ENCODE measurements at regions not wholly inside any gene's neighbourhood (a gene's known extent, or its start where the extent isn't known, plus 50 kb on each side); places are given as distances from the start of the nearest gene placed in this dataset.

- no peak for ATAC-seq (ENCODE audit: low read depth)
- no peaks in the 10 kb centered on the region for H3K36me3 ChIP-seq (ENCODE audit: low read depth)
- H3K4me1 ChIP-seq (ENCODE audit: insufficient read depth, poor library complexity, severe bottlenecking), result no peaks in the 10 kb centered on the region
- DNase-seq (ENCODE audit: low spot score), result no peak
- TF ChIP-seq CTCF (IDR thresholded peaks at IDR 0.05; ENCODE audit: poor library complexity, severe bottlenecking), result no peak
- H3K27me3 ChIP-seq (ENCODE audit: insufficient read depth, poor library complexity, severe bottlenecking), result no peaks in the 10 kb centered on the region
- H3K27ac ChIP-seq (ENCODE audit: poor library complexity, severe bottlenecking), result no peak overlapping the region
- no peaks in the 10 kb centered on the region for H3K9me3 ChIP-seq (ENCODE audit: severe bottlenecking)
- no peak overlapping the region for H3K4me3 ChIP-seq (ENCODE audit: severe bottlenecking)
Measured at GRCh38 chr12:126112849-126113248, 1047.6 kb downstream of the AACS start.

GRCh38 chr12:126114441-126114840 lies 1049.2 kb downstream of the AACS start:
- TF ChIP-seq CTCF (IDR thresholded peaks at IDR 0.05; ENCODE audit: poor library complexity, severe bottlenecking), result no peak
- Histone ChIP-seq H3K36me3 (ENCODE audit: low read depth) (no peaks in the 10 kb centered on the region), H3K27me3 (ENCODE audit: insufficient read depth, poor library complexity, severe bottlenecking) (no peaks in the 10 kb centered on the region), H3K9me3 (ENCODE audit: severe bottlenecking) (no peaks in the 10 kb centered on the region), H3K4me1 (ENCODE audit: insufficient read depth, poor library complexity, severe bottlenecking) (no peaks in the 10 kb centered on the region), H3K27ac (ENCODE audit: poor library complexity, severe bottlenecking) (no peak overlapping the region), H3K4me3 (ENCODE audit: severe bottlenecking) (no peak overlapping the region)
- DNase-seq (ENCODE audit: low spot score) (no peak), ATAC-seq (ENCODE audit: low read depth) (no peak)

GRCh38 chr12:126117502-126117901 lies 1052.3 kb downstream of the AACS start:
- DNase-seq (ENCODE audit: low spot score), result no peak
- no peak for ATAC-seq (ENCODE audit: low read depth)
- H3K36me3 ChIP-seq (ENCODE audit: low read depth), result no peaks in the 10 kb centered on the region
- no peak for TF ChIP-seq CTCF (IDR thresholded peaks at IDR 0.05; ENCODE audit: poor library complexity, severe bottlenecking)
- H3K27ac ChIP-seq (ENCODE audit: poor library complexity, severe bottlenecking), result no peak overlapping the region
- H3K4me1 ChIP-seq (ENCODE audit: insufficient read depth, poor library complexity, severe bottlenecking), result no peaks in the 10 kb centered on the region
- H3K4me3 ChIP-seq (ENCODE audit: severe bottlenecking), result no peak overlapping the region
- no peaks in the 10 kb centered on the region for H3K27me3 ChIP-seq (ENCODE audit: insufficient read depth, poor library complexity, severe bottlenecking)
- H3K9me3 ChIP-seq (ENCODE audit: severe bottlenecking), result no peaks in the 10 kb centered on the region

GRCh38 chr12:126139355-126139754 lies 1074.1 kb downstream of the AACS start:
- no peak for TF ChIP-seq CTCF (IDR thresholded peaks at IDR 0.05; ENCODE audit: poor library complexity, severe bottlenecking)
- Histone ChIP-seq H3K36me3 (ENCODE audit: low read depth) (no peaks in the 10 kb centered on the region), H3K9me3 (ENCODE audit: severe bottlenecking) (peaks cover 7% of the 10 kb centered on the region), H3K4me3 (ENCODE audit: severe bottlenecking) (no peak overlapping the region), H3K27me3 (ENCODE audit: insufficient read depth, poor library complexity, severe bottlenecking) (no peaks in the 10 kb centered on the region), H3K27ac (ENCODE audit: poor library complexity, severe bottlenecking) (no peak overlapping the region), H3K4me1 (ENCODE audit: insufficient read depth, poor library complexity, severe bottlenecking) (no peaks in the 10 kb centered on the region)
- DNase-seq (ENCODE audit: low spot score), result no peak
- no peak for ATAC-seq (ENCODE audit: low read depth)

GRCh38 chr12:126144603-126145002 lies 1079.4 kb downstream of the AACS start:
- Histone ChIP-seq H3K9me3 (ENCODE audit: severe bottlenecking) (no peaks in the 10 kb centered on the region), H3K27ac (ENCODE audit: poor library complexity, severe bottlenecking) (no peak overlapping the region), H3K27me3 (ENCODE audit: insufficient read depth, poor library complexity, severe bottlenecking) (no peaks in the 10 kb centered on the region), H3K36me3 (ENCODE audit: low read depth) (no peaks in the 10 kb centered on the region), H3K4me1 (ENCODE audit: insufficient read depth, poor library complexity, severe bottlenecking) (no peaks in the 10 kb centered on the region), H3K4me3 (ENCODE audit: severe bottlenecking) (no peak overlapping the region)
- no peak for TF ChIP-seq CTCF (IDR thresholded peaks at IDR 0.05; ENCODE audit: poor library complexity, severe bottlenecking)
- no peak for DNase-seq (ENCODE audit: low spot score)
- ATAC-seq (ENCODE audit: low read depth), result no peak
